ENCODE measurements at regions not wholly inside any gene's neighbourhood (a gene's known extent, or its start where the extent isn't known, plus 50 kb on each side); places are given as distances from the start of the nearest gene placed in this dataset.
"Not testable (repeated sequence)": the region's sequence is repeated elsewhere in the genome, so short reads cannot be mapped to it uniquely, and the experiment has no call there.

DNA sequence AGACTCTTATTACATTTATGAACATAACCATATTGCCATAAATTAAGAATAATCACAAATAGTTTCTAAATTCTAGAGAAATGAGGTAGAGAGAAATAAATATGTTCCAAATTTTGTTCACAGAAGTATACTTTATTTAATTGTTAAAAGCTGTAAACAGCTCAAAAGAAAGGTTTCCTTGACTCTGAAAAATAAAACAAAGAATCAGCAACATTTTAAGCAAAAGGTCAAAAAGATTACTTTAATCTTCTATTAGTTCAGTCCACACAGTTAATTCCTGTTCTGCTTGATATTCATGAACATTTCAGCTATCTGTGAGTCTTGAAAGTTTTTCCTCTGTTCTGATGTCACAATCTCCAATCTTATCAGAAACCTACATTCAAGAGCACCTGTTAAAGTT, 197.9 kb downstream of the GJA1 start:
- H3K4me3 ChIP-seq (ENCODE audit: low read depth, low read length): no peak overlapping the region
- TF ChIP-seq CTCF (IDR thresholded peaks at IDR 0.05; ENCODE audit: borderline replicate concordance, insufficient read depth, low read depth, low read length): no peak

DNA sequence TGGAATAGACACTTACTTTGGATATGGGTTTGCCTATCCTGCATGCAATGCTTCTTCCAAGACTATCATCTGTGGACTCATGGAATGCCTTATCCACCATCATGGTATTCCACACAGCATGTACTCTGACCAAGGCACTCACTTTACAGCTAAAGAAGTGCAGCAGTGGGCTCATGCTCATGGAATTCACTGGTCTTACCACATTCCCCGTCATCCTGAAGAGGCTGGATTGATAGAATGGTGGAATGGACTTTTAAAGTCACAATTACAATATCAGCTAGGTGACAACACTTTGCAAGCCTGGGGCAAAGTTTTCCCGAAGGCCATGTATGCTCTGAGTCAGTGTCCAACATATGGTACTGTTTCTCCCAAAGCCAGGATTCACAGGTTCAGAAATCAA, 199.1 kb downstream of the GJA1 start:
- not testable (repeated sequence) for H3K4me3 ChIP-seq (ENCODE audit: low read depth, low read length)

- H3K4me3 ChIP-seq (ENCODE audit: low read depth, low read length): no peak overlapping the region
- TF ChIP-seq CTCF (IDR thresholded peaks at IDR 0.05; ENCODE audit: borderline replicate concordance, insufficient read depth, low read depth, low read length): no peak
Measured at GRCh38 chr6:121635355-121635754, 199.9 kb downstream of the GJA1 start.

DNA sequence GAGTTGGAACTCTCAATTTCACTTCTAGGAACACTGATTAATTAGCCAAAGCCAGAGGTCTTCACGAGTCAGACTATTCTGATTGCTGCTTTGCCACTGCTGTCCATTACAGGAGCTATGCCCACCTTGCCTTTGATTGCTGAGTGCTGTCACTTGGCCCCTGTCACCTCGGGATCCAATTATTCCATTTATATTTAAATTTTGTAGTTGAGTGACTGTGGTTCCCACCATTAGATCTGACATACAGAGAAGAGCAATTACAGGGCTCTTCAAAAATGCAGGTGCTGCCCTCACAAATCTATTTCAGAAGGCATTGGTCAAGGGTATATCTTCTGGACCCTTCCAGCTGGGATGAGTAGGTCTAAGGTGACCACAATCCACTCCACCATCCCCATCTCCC, 200.8 kb downstream of the GJA1 start:
- not testable (repeated sequence) for H3K4me3 ChIP-seq (ENCODE audit: low read depth, low read length)

DNA sequence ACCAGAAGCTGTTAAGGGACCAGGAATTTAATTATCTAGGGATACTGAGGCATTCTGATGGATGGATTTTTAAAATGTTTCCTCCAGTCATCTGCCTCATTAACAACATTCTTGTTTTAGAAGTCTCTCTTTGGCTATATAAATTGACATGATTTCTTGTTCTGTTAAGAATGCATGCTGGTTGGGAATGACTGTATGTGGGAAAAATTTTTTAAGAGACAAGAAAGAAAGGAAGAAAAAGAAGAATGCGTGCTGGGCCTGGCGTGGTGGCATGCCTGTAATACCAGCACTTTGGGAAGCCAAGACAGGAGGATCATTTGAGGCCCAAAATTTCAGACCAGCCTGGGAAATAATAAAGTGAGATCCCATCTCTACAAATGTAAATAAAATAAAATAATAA, 203.6 kb downstream of the GJA1 start:
- H3K4me3 ChIP-seq (ENCODE audit: low read depth, low read length): no peak overlapping the region
- no peak for TF ChIP-seq CTCF (IDR thresholded peaks at IDR 0.05; ENCODE audit: borderline replicate concordance, insufficient read depth, low read depth, low read length)

DNA sequence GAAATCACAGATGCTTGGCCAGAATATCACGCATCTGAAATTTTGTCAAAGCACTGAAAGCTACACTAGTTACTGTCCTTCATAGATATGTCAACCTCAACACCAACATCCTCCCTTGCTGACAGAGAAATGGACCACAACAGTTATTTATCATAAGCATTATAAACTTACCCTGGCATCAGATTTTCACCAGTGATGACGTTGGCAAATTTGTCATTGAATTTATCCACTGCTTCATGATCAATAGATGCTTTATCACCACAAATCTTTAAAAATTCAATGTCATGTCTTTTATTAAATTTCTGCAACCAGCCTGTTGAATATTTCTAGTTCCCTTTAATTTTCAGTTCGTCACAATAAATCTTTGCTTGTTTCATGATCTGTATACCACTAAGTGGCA, 205.7 kb downstream of the GJA1 start:
- no peak overlapping the region for H3K4me3 ChIP-seq (ENCODE audit: low read depth, low read length)
- TF ChIP-seq CTCF (IDR thresholded peaks at IDR 0.05; ENCODE audit: borderline replicate concordance, insufficient read depth, low read depth, low read length): no peak

GRCh38 chr6:121645100-121645745, 209.8 kb downstream of the GJA1 start:
- no peak overlapping the region for H3K4me3 ChIP-seq (ENCODE audit: low read depth, low read length)
- TF ChIP-seq CTCF (IDR thresholded peaks at IDR 0.05; ENCODE audit: borderline replicate concordance, insufficient read depth, low read depth, low read length): no peak

DNA sequence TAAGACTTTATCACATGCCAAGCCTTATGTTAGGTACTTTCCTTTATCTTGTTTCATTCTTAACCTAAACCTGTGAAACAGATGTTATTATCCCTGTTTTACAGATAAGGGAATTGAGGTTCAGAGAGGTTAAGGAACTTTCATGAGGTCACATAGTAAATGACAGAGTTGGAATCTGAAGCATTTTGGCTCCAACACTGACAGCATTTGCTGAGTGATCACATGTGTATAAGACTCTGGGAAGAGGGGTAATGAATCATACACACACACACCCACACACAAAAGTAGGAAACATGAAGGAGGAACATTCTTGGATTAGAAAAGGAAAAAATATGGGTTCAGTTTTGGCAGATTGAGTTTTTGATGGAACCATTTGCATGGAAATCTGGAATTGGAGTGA, 212.5 kb downstream of the GJA1 start:
- TF ChIP-seq CTCF (IDR thresholded peaks at IDR 0.05; ENCODE audit: borderline replicate concordance, insufficient read depth, low read depth, low read length): no peak
- H3K4me3 ChIP-seq (ENCODE audit: low read depth, low read length): no peak overlapping the region
